GM18867 (cell line): ENCODE measurements at regions not wholly inside any gene's neighbourhood (a gene's known extent, or its start where the extent isn't known, plus 50 kb on each side); places are given as distances from the start of the nearest gene placed in this dataset.

Experiments used
- ATAC-seq: cut with Tn5 transposase; IDR thresholded peaks from one replicate; pipeline ENCODE4 v1.9.1; 2021; ENCODE audit warnings: mild to moderate bottlenecking, moderate library complexity; ENCODE audit not compliant: unreplicated experiment

- ATAC-seq, result no peak
Observed at GRCh38 chr16:52056259-52056658, 490.7 kb downstream of the TOX3 start.

- no peak for ATAC-seq
Observed at GRCh38 chr16:52055381-52055780, 491.6 kb downstream of the TOX3 start.

DNA sequence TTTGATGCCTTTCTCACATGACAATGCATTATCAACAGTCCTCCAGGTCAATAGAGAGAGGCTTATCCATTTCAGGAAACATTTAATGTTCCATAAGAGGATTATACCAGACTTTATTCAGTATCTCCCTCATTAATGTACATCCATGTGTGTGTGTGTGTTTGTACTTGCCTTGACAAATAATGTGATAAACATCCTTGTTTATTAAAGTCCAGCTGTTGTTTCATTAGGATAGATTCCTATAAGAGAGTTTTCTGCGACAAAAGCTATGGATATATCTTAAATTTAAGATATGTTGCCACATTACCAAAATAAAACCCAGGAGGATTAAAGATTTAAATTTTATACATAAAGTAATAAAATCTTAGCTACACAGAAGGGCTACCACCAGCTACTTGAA is 492.6 kb downstream of the TOX3 start:
- ATAC-seq, result no peak

- ATAC-seq, result no peak
Observed at GRCh38 chr16:52052818-52053217, 494.1 kb downstream of the TOX3 start.

DNA sequence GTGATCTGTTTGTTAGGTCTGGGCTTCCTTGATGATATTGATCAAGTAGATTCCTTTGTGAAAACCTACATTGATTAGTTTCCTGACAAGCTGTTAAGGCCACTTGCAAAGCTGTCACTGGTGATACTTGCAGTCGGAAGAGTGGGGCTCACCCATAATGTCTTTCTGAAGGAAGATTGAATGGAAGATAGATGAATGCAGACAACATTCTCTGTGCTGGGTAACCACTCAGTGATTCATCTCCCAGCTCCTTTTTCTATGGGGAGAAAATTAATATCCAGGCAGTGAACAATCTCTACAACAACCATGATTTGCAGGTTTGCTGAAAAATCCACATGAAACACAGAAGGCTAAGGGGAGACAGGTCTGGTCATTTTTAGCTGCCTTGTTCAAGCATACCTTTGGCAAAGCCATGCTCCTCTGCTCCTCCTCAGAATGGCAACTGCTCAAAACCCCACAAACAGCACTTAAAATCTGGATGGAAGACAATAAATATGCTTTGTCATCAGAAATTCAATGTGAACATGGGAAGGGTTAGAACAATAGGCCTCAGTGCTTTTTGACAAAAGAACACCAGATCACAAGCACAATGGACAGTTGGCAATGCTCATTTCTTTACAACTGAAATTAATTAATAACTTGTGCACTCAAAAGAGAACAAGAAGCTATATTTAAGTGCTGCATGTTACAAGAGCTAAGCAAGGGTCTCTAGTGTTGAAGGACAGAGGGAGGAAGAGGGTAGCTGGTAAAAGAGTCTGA is 495.4 kb downstream of the TOX3 start:
- ATAC-seq, result no peak

DNA sequence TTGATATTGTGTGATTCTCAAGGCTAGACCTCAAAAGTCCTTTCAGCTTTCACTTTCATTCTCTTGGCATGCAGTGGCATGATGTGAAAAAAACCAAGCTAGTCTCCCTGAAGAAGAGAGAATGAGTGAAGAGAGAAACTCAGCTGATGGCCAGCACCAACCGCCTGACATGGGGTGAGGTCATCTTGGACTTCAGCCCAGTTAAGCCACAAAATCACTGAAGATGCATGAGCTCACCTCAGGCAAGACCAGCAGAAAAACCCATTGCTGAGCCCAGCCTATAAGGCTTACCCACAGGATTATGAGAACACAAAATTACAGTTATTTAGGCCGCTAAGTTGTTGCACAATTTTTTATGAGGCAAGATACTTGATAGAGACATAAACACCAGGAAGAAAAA is 496.5 kb downstream of the TOX3 start:
- ATAC-seq, result no peak

DNA sequence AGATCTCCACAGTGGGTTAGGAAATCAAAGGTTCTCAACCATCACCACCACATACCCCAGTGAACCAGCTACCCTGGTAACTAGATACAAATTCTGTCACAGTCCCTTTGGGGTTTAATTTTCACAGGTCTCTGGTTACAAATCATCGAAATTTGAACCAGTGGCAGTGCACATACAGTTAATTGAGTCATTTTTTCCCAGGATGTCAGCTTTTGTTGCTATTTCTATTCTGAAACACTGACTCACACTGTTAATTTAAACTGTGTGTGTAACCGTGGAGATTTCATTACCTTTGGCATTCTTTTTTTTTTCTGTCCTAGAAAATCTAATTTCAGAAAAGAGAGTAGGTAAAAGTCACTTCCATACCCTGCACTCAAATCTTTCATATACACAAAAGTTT is 511.5 kb downstream of the TOX3 start:
- no peak for ATAC-seq

DNA sequence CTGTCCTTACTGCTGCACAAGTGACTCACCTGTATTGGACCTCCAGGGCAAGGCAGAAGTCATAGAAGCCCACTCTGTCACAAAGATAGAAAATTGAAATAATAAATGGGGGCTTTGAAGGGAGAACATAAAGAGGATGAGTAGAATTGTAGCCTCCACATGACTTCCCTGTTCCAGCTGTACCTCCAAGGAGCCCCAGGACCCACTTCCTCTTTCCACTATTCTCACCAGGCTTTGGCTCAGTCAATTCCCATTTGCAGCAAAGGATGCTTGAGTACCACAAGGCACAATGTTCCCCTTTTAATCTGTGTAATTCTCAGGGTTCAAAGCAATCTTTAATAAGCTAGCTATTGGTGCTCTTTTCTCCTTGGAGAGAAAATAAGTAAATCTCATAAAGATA is 512.1 kb downstream of the TOX3 start:
- no peak for ATAC-seq

DNA sequence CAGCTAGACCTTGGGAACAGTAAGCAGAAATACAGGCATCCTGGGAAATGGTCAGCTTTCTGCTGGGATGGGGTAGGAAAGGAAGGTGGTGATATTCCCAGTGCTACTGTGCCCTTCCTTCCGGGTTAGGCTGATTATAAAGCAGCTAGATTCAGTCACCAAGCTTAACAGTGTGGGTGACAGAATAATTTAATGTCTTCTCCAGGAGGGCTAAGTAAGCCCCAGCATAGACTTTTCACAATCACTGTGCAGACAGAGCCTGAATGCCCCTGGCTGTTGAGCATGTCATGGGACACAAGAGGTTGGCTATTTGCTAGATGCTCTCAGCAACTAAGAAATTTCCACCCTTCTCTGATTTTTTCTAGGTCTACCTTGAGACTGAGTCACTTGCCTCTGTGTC is 513.0 kb downstream of the TOX3 start:
- ATAC-seq, result no peak

DNA sequence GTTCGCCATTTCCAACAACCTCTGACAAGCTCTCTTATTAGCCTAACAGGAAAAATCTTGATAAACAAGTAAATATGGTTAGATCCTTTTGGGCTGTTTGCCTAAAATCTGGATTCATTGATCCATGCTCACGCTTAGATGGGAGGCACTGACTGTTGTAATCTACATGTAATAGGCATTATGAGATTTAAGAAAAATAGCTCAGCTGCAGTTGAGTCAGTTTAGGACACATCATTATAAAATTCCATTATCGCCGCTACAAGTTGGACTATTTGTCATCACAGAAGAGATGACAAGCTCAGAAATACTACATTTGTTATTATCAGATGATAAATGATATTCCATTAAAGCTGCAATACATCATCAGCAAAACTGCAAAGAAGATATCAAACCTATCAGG is 524.0 kb downstream of the TOX3 start:
- ATAC-seq, result no peak

DNA sequence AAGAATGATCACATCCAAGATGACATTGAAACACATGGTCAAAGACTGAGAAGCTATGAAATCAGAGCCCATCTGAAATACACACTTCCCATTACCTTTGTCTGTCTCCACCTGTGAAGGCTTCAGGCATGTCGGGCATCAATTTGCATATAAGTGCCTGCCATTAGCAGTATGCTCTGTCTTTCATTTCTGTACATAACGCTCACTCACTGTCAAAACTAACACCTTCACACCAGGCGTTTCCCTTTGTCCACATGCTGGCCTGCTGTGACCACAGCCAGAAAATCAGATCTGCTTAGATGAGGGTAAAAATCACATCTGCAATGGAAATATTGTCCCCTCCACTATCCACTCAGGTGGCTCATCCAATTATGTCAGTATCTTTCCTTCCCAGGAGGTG is 524.8 kb downstream of the TOX3 start:
- no peak for ATAC-seq

- no peak for ATAC-seq
Observed at GRCh38 chr16:52016387-52016786, 530.6 kb downstream of the TOX3 start.

GRCh38 chr16:52005551-52005950 is 541.4 kb downstream of the TOX3 start:
- ATAC-seq, result no peak

GRCh38 chr16:52004343-52004742 is 542.6 kb downstream of the TOX3 start:
- ATAC-seq, result no peak

DNA sequence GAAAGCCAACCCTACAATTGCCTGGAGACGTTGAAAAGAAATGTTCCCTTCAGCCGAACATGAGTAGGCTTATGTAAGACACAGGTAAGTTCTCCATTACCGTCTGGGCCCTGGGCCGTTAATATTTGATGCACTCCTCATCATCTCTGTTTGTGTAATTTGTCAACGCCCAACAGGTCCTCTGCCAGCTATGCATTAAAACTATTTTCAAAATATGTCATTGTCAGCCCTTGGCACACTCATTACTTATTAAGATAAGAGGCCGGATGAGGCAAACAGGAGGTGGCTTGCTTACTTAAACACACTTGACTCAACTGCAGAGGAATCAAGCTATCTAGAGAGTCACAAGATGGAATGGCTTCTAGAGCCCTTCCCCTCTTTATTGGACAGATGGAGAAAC is 544.9 kb downstream of the TOX3 start:
- no peak for ATAC-seq

GRCh38 chr16:51996516-51996915 is 550.4 kb downstream of the TOX3 start:
- ATAC-seq, result no peak

DNA sequence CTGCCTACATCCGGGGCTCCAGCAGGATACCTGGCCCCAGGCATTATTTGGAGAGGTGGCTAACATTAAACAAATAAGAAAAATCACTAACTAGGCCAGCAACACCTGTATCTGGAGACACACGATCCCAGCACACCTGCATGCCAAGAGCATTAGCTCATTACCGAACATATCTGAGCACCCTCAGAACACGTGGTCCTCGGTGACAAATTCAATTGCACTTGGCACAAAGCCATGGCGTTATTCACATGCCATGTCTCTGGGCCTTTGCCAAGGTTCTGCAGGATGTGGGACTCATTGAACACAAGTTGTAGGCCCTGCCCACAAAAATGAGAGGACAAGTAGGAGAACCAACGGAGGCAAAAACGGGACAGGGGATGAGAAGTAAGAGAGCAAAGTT is 552.3 kb downstream of the TOX3 start:
- ATAC-seq, result no peak

DNA sequence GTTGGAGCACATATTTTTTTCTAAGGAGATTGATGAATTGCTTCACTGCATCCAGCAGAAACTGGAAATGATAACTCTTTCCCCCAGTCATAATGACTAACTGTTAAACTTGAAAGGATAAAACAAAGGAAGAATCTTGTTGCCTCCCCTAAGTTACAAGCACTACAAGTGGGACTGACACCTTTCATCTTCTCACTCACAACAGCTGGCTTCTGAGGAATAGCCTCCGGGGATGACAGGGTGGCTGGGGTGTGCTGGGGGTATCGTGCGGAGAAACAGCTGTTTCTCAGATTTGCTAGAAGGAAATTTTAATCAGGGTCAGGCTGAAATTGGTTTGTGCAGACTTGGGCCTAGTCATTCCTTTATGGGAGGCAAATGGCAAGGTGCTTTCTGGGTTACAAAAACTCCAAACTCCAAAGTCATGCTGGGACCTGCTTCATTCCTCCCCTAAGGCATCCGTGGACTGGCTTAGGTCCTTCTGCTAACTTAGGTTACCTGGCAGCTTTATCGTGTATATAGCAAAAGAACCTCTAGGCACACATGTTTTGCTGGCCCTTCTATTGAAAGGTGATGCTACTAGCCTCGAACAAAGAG is 557.2 kb downstream of the TOX3 start:
- ATAC-seq, result no peak

- no peak for ATAC-seq
Observed at GRCh38 chr16:51988977-51989376, 558.0 kb downstream of the TOX3 start.

- ATAC-seq, result no peak
Observed at GRCh38 chr16:51987519-51987918, 559.4 kb downstream of the TOX3 start.

- ATAC-seq, result no peak
Observed at GRCh38 chr16:51986717-51987116, 560.2 kb downstream of the TOX3 start.

DNA sequence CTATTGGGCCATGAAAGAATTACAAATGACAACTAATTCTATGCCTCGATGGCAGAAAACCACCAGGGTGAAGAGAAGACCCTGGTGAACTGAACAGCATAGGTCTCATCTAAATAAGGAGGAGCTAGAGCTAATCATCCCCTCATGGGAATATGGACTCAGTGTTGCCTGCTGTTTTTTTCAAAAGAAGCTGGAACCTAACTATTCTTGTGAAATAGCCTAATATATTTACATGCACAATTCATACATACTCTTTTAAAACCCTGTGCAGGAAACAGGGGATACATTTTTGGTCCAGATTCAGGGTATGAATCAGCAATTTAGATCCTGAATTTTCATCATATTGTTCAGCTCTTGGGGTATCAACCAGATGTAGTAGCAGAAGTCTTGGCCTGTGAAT is 560.6 kb downstream of the TOX3 start:
- ATAC-seq, result no peak

DNA sequence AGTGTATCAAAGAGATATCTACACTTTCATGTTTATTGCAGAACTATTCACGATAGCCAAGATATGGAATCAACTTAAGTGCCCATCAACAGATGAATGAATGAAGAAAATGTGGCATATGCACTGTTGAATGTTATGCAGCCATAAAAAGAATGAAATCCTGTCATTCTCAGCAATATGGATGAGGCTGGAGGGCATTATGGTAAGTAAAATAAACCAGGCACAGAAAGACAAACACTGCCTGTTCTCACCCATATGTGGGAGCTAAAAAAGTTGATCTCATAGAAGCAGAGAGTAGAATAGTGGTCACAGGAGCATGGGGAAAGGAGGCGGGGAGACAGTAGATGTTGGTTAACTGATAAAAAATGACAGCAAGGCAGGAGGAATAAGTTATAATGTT is 561.8 kb downstream of the TOX3 start:
- no peak for ATAC-seq
